NCI-H1105 treated with DMSO at 0.1 percent for 48 hours (cell line): ENCODE measurements at regions not wholly inside any gene's neighbourhood (a gene's known extent, or its start where the extent isn't known, plus 50 kb on each side); places are given as distances from the start of the nearest gene placed in this dataset.
A peak's percentile ranks its signal among the peaks of the same experiment; 100 is the strongest.

Experiments
- DNase-seq: peaks from one replicate; lab custom pipeline; 2025; lab: John Stamatoyannopoulos, UW

DNA sequence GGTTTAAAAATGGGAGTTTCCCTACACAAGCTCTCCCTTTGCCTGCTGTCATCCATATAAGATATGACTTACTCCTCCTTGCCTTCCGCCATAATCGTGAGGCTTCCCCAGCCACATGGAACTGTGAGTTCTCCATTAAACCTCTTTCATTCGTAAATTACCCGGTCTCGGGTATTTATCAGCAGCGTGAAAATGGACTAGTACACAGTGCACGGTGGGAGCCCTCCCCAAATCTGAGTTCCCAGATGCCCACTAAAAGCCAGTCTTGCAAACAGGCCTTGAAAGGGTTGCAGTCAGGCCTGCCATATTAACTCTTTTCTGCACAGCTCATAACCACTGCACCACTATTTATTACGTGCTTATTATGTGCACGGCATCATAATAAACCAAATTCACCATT, 400.9 kb downstream of the PRDM2 start:
- DNase-seq, result no peak

DNA sequence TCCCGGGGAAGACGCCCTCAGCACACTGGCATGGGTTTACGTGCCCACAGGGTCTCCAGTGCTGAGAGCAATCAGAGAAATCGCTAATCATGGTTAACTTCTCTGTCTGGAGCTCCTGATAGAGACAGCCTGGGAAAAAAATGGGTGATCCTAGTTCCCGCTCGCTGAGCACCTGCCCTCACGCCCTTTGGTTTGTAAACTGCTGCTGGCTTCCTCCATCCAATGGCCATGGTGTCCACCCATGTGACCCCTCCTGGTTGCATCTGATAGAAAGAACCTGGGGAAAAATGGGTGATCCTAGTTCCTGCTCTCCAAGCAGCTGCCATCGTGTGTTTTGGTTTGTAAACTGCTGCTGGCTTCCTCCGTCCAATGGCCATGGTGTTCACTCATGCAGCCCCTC, 402.2 kb downstream of the PRDM2 start:
- no peak for DNase-seq

DNA sequence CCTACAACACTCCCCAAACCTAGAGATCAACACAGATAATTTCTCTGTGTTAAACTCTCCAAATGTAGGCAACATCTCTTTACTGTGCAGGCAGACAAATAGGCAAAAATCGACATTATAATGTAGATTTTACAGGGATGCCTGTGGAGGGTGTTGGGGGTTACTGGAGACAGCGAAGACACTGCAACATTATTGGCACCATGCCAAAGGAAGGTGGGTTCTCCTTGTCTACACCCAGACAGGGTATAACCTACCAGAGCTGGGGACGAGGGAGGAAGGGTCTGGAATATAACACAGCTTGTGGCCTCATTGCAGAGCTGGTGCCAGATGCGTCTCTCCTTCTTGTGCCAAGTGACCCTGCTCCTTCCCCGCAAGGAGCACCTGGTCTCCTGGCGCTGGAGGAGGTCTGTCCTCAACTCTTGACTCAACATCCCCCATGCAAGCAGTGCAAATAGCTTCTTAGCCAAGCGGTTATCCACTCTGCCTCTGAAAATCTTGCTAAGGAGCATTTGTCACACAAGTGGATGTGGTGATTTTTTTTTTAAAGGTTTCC, 404.0 kb downstream of the PRDM2 start:
- DNase-seq, result no peak

DNA sequence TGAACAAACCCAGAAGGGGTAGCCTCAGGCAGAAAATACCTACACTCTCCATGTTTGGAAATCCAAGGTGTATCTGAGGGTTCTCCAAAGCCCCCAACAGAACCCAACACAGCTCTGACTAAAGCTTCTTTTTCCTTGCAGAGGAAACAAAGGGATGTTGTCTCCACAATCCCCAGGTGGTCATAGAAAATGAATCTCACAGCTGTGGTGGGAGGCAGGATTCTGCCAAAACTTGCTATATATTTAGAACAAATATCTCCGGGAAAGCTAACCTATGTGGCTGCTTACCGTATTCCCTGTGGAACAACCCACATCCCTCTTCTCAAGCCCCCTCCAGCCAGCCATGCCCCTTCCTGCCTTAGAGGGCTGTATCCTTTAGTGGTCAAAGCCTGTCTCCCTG, 406.1 kb downstream of the PRDM2 start:
- no peak for DNase-seq

DNA sequence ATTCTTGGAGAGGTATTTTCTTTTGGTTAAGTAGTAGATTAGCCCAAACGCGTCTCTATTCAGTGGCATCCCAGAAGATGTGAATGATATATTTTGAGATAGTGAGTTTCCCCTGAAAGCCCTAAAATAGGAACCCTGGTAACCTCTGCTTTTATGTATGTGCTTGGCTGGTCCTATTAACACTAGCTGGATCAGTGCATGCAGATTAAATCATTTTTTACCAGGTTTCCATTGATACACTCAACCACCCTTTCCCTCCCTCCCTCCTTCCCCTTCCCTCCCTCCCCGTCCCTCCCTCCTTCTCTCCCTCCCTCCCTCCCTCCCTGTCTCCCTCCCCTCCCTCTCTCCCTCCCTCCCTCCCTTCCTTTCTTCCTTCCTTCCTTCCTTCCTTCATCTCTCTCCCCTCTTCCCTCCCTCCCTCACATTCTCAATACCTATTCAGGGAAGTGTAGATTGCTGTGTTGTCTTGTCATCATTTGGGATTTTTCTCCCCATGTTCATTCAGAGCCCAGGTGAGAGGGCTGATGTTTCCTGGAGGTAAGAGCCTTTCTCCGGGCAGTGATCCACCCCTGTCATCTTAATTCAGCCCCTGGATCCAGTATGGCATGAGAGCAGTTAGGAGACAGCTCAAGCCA, 406.8 kb downstream of the PRDM2 start:
- DNase-seq, result no peak

DNA sequence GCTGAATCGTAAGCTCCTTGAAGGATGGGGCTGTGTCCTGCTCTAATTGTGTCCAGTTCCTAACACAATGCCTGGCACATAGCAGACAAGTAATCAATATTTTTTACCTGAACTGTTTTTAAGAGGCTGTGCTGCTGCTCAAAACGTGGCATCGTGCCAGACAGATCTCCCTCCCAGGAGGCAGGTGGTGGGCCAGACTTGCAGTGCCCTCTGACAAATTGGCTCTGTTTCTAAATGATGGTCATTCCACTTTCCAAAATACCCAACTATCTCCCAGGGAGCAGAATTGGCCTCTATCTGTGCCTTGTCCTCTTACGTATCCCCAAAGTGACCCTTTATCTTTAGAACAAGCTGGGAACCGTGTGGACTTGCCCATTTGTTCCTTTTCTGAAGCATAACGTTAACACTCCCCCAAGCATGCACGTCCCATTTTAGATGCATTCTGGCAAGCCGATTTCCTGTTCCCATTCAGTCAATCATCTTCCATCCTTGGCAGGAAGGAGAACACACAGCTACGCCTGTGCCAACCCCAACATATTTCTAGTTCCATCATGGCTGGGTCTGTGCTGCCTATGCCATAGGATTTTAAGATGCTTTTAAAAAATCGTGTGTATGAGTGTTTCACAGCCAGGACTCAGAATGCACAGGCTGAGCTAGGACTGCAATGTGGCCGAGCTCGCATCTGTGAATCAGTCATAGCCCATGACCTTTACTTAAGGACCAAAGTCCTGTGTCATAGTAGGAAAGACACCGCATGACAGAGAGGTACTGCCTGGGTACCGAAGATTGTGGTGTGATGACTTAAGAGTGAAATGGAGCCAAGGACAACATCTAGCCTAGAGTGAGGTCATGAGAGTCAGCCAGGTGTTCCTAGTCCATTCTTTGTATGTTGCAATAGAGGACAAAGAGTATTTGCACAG, 408.6 kb downstream of the PRDM2 start:
- peak; percentile 76 for DNase-seq

DNA sequence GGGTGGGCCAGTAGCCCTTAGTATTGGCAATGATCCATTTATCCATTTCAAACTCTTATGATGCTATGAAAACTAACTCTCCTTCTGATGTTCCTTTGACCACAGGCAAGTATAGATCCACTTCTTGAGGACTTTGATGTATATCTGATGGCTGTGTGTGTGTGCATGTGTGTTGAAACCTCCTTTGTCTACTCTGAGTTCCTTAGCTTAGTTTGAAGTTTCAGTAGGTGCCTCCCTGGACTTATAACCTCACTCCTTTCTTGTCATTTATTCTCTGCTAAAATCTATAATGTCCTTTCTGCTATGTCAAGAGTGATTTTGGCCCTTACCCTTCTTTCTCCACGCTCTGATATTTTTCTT, 409.3 kb downstream of the PRDM2 start:
- no peak for DNase-seq

DNA sequence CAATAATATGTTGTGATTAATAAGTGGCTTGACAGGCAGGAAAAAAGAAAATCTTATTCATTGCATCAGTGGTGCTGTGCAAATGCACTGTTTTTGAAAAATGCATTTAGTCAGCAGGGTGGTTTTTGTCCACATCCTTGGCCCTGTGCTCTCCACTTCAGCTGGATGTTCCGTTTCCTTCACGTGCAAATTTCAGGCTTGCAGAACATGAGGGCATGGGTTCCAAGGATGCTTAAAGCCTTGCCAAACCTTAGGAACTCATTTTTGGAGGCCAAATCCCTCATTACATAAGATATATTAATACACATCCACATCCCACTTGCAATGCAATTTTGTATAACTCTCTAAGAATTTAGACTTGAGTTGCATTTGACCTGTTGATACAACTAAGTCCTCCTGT, 410.1 kb downstream of the PRDM2 start:
- no peak for DNase-seq

DNA sequence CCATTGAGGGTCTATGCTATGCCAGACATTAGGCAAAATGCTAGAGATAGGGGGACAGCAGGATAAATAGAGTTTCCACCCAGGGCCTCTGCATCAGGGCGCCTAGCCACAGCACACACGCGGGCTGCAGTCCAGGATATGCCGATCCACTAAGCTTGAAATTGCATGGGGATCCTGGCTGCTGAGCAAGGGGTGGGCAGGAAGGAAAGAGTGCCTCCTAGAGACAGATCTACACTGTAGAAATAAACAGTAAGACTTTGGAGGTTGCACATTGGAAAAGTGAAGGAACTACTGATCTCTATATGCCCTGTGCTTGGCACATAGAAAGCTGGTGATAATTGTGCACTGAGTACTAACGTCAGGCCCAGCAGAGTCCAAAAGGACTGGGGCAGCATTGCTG, 411.1 kb downstream of the PRDM2 start:
- no peak for DNase-seq

DNA sequence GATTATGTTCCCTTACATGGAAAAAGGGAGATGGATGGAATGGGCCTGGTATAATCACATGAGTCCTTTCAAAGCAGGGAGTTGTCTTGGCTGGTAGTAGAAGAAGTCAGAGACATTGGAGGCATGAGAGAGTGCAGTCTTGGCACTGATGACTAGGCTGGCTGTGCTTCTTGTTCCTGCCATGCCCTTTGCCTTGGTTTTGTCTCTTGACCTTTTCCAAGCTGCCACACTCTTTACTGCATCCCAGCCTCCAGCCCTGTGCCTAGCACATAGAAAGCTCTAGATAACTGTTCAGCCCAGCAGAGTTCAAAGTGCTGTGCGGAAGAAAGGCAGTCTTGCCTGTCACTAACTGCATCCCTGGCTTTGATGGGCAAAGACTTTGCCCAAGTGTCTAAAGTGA, 412.6 kb downstream of the PRDM2 start:
- DNase-seq, result no peak

DNA sequence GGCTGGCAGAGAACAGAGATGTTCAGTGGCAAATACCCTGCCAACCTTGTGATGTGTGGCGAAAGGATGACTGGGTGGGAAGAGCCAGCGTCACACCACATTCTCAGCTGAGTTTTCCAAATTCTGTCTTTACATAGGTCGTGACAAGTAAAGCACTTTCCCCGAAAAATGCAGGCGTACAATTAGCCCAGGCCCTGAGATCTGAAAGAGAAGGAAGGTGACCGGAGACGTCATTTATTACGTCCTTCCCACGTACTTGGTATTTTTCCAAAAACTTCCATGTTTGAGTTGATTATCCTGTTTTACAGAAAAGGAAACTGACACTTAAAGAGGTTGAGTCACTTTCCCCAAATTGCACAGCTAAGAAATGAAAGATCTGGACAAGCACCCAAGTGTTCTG, 413.3 kb downstream of the PRDM2 start:
- no peak for DNase-seq

DNA sequence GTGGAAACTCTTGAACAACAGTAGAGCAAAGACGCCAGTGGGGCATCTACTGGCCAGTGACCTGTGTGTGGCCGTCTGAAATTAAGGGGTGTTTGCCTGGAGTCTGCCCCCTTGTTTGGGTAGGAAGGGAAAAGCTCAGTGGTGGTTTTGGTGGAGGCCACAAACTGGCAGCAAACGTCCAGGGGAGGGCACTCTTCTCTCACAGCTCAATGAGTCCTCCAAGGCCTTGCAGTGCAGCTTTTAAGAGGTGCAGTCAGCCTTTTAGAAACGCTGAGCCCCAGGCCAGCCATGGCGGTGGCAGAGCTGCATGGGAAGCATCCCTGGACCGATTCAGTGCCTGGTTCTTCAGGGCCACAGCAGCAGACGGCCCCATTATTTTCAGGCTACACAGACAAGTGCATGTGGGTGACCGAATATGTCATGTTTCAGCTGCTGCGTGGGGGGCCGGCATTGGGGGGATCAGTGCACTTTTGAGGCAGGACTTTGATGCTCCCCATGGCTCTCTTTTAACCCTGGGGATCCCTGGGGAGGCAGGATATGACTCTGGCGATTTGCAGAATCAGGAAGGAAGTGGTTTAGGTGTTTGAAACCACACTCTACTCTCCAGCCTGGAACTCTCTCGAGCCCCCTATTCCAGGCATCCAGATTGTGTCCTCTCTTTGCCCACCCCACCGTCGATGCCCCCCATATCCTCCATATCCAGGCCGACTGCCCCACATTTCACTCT, 414.0 kb downstream of the PRDM2 start:
- DNase-seq, result peak; percentile 51

DNA sequence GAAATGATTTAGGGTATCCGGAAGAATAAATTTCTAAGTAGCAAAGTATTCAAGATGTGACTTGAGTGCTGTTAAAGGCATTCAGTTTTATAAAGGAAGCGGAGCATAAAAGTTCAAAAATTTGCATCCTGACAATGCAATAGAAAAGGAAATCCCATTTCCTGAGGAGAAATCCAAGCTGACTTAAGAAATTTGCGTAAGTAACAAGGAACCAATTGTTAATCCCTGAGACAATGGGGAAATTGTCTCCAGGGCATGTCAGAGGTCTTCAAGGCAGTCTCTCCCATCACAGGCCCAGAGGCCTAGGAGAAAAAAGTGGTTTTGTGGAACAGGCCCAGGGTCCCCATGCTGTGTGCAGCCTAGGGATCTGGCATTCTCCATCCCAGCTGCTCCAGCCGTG, 416.0 kb downstream of the PRDM2 start:
- no peak for DNase-seq

DNA sequence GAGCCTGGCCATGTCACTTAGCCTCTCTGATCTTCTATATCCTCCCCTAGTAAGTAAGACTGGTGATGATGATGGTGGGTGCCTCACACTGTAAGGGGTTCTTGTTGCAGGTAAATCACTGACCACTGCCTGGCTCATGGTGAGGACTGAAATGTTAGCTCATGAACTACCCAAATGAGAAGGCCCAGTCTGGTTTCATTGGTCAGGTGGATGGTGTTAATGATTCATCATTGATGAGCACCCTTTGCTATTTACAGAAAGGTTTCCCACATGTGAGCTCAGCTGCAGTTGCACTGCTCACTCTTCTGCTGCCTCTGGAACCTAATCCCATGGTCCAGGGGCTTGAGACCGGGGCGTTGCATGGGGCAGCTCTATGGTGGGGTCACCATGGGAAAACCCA, 417.7 kb downstream of the PRDM2 start:
- DNase-seq, result no peak

DNA sequence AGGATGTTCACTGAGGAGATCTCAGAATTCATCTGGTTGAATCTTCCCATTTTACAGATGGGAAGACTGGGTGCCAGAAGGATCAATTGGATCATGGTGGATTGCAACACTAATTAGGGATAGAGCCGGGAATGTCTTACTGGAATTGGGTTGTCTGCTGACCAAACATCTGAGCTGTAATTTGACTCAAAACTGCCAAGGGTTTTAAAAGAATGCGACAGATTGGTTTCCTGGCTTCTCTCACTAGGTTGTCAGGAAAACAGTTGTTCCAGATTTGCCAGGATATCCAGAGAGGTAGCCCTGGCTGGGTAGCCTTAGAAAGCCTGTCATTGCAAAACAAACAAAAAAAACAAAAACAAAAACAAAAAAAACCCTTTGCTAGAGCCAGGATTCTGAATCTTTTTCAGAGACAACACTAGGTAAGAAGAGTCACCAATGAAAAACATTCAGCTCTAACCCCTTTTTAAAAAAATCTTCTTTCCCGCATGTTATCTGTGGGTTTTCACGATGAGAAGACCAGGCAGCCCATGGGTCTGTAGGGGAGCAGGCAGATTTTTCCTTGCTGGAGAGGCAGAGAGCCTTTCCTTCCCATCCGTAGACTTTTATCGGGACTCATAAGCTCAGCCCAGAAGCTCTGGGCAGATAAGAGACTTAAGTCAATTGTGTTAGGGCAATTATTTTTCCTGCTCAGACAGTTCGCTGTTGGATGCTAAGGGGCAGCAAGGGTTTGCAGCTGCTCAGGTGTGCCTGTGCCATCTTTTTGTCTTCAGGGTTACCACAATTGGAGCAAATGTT, 418.9 kb downstream of the PRDM2 start:
- no peak for DNase-seq

DNA sequence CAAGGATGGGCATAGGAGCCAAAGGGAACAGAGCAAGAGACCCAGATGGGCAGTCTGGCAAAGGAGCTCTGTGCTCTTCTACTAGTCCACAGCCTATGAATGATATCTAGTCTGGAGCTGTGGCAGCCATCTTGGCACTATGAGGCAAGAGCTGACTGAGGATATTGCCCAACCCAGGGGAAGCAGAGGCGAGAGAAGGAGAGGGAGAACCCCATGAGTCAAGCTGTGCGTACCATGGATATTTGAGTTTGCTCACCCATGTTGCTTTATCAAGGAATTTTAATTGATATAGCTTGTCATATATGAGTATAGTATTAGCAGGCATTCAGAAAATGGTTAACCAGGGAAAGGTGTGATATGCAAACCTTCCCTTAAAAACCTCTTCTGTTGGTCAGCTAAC, 420.9 kb downstream of the PRDM2 start:
- DNase-seq, result no peak

DNA sequence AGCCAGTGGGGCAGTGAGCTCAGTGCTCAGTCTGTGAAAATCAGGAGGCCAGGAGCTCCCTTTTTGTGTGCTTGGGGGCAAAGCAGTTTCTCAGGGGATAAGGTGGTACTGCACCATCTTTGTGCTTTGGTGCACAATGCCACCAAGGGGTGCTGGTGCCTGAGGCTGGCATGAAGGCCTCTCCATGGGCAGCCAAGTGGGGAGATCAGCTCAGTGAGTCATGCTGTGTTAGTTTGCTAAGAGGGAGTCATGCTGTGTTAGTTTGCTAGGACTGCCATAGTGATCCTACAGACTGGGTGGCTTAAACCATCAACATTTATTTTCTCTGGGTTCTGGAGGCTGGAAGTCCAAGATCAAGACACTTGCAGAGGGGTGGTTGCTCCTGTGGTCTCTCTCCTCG, 428.1 kb downstream of the PRDM2 start:
- no peak for DNase-seq

DNA sequence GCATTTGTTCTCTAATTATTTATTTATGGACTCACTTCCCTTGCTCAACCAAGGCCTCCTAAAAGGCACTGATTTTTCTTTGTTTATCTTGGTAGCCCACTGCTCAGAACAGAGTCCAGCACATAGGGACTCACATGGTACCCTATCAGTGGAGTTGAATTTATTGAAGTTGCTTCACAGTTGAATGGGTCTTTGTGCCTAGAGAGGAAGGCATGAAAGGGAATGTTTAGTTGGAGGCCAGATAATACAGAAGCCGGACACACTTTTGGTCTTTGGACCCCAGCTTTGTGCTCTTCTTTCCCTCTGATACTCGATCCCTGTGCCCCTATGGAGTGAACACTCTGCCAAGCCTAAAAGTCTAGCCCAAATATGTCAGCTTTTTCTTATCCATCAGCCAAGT, 429.0 kb downstream of the PRDM2 start:
- DNase-seq, result no peak

DNA sequence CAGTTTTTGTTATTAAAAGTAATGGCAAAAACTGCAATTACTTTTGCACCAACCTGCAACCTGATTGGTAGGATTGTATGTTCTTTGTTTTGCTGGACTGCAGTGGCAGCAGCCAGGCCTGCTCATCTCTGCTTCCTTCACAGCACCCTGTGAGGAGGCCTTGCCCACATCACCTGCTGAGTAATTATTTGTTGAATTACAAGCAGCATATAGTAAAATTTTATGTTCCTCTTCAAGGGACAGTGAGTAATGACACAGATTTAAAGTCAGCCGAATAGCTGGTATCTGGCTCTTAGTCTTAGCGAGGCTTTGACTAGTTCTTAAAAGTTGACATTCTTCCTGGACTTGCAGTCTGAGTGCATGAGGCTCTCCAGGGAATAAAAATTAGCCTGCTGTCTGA, 435.1 kb downstream of the PRDM2 start:
- no peak for DNase-seq

DNA sequence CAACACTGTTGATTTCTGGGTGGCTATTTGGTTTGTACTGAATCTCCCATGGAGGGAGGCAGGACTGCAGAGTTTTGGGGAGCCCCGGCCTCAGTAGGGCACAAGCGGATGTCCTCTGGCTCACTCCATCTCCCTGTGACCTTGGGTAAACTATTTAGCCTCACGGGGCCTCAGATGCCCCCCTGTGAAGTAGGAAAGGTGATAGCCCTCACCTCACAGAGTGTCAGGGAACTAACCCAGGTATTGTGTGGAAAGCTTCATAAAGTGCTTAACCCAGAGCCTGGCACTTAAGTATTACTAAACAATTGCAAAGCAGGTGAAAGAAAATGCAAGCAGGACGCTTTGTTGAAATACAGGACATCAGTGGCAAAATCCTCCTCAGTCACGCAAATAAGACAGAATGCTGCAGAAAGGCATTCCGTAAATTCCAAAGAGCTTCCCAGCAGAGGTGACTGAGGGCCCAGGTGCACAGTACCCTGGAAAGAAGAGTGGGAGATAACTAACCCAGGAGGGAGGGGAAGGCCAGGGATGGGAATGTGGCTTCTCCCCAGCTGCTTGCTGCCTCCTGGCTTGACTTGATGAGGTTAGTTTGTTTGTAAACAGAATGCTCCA, 436.3 kb downstream of the PRDM2 start:
- no peak for DNase-seq

DNA sequence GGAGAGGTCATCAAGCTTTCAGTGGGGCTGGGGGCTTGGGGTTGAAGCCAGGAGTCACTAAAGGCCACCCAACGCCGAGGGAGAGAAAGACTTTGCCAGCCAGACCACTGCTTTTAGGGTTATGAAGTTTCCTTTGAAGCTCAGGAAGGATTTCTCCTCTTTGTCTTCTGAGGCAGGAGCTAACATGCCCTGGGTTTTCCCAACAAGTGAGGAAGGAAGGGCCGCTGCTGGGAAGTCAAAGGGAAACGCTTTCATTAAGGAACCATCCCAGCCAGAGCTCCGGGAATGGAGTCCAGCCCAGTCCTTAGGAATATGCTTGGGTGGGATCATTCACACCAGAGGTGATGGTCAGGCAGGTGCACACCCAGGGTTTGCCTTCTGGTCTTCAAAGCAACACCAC, 436.9 kb downstream of the PRDM2 start:
- no peak for DNase-seq
